ENCODE measurements at regions not wholly inside any gene's neighbourhood (a gene's known extent, or its start where the extent isn't known, plus 50 kb on each side); places are given as distances from the start of the nearest gene placed in this dataset.

DNA sequence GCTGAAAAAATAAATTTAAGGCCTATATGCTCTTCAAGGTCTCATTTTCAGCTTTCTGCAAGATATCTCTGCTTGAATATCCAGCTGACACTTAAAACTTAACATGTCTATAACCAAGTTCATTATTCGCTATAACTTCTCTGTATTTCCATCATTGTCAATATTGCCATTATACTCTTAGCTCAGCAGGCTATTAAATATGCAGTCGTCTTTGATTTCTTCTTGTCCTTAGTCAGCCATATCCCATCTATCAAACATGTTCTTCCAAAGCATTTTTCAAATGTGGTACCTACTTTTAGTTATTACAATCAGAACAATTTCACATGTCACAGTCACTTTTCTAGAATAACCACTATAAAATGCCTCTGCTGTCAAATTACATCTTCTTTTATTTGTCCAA lies 1364.1 kb downstream of the ARAP2 start:
- no peaks in the 10 kb centered on the region for H3K27me3 ChIP-seq (ENCODE audit: control insufficient read depth, insufficient read depth, low read length)
- no peaks in the 10 kb centered on the region for H3K4me1 ChIP-seq (ENCODE audit: control insufficient read depth, insufficient read depth, low read length)
- H3K4me3 ChIP-seq (ENCODE audit: low read depth, low read length): no peak overlapping the region
- H3K36me3 ChIP-seq (ENCODE audit: control insufficient read depth, insufficient read depth, low read length): no peaks in the 10 kb centered on the region
- no peaks in the 10 kb centered on the region for H3K9me3 ChIP-seq (ENCODE audit: control insufficient read depth, insufficient read depth, low read length)
- no peak overlapping the region for H3K9ac ChIP-seq (ENCODE audit: low read depth, low read length)

DNA sequence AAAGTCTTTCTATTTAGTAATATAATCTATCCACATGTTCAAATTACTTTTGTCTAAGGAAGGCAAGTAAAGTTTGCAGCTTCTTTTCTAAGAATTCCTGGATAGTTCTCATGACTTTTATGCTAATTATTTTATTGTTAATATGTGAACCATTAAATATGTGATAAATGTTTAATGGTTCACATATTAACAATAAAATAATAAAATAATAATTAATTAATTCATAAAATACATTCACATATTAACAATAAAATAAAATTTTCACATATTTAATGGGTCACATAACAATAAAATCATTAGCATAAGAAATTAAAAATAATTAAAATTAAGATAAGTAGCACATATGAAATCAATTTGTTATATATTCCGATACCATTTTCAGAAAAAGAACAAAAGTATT lies 1352.4 kb downstream of the ARAP2 start:
- no peaks in the 10 kb centered on the region for H3K27me3 ChIP-seq (ENCODE audit: control insufficient read depth, insufficient read depth, low read length)
- H3K9ac ChIP-seq (ENCODE audit: low read depth, low read length): no peak overlapping the region
- H3K4me1 ChIP-seq (ENCODE audit: control insufficient read depth, insufficient read depth, low read length): no peaks in the 10 kb centered on the region
- no peaks in the 10 kb centered on the region for H3K9me3 ChIP-seq (ENCODE audit: control insufficient read depth, insufficient read depth, low read length)
- no peak overlapping the region for H3K4me3 ChIP-seq (ENCODE audit: low read depth, low read length)
- H3K36me3 ChIP-seq (ENCODE audit: control insufficient read depth, insufficient read depth, low read length): no peaks in the 10 kb centered on the region

DNA sequence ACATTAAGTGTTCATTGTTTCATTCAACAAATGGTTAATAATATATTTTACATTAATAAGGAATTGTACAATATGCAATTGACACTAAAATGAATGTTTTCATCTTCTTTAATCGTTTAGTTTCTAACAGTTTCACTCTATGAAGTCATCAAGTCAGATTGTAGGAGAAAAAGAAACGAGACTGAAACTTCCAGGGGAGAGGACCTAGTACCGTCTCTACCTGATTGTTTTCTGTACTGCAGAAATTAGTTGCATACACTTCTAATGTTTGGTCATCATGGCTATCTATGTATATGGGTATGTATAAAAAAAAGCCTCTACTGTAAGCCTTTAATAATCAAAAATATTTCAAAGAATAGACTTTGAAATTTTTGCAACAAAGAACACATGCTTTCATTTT lies 1350.9 kb downstream of the ARAP2 start:
- no peaks in the 10 kb centered on the region for H3K9me3 ChIP-seq (ENCODE audit: control insufficient read depth, insufficient read depth, low read length)
- H3K4me3 ChIP-seq (ENCODE audit: low read depth, low read length): no peak overlapping the region
- no peaks in the 10 kb centered on the region for H3K27me3 ChIP-seq (ENCODE audit: control insufficient read depth, insufficient read depth, low read length)
- H3K9ac ChIP-seq (ENCODE audit: low read depth, low read length): no peak overlapping the region
- H3K4me1 ChIP-seq (ENCODE audit: control insufficient read depth, insufficient read depth, low read length): no peaks in the 10 kb centered on the region
- H3K36me3 ChIP-seq (ENCODE audit: control insufficient read depth, insufficient read depth, low read length): no peaks in the 10 kb centered on the region

DNA sequence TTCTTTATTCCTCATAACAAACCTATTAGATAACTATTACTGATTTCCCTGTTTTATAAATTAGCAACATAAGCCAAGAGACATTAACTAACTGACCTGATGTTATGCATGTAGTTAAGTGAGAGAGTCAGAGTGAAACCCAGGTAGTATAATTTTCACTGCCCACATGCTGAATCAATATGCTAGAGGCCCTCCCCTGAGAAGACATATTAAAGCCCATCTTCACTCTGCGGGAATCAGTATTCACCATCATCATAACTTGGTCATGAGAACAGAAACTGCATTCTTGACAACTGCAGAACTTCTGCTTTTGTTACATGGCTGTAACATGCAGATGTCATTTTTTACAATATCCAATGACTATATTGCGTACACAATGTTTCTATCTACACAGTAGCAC lies 1324.3 kb downstream of the ARAP2 start:
- H3K36me3 ChIP-seq (ENCODE audit: control insufficient read depth, insufficient read depth, low read length): no peaks in the 10 kb centered on the region
- H3K9ac ChIP-seq (ENCODE audit: low read depth, low read length): no peak overlapping the region
- H3K4me1 ChIP-seq (ENCODE audit: control insufficient read depth, insufficient read depth, low read length): no peaks in the 10 kb centered on the region

DNA sequence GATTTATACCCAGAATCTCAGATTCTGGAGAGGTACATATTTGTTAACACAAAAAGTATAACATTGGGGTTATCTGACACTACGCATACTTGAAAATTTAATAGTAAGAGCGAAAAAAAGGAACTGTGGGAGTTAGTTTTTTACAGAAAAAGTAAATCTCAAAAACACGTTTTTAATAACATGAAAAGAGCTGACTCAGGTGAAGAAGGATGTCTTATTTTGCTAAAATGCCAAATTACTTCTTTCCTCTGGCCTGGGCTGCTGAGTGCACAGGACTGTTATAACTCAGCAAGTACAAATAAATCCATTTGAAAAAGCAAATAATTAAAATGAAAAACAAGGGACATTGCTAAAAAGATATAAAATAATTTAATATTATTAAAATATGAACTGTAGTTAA lies 1322.9 kb downstream of the ARAP2 start:
- no peaks in the 10 kb centered on the region for H3K27me3 ChIP-seq (ENCODE audit: control insufficient read depth, insufficient read depth, low read length)
- H3K9me3 ChIP-seq (ENCODE audit: control insufficient read depth, insufficient read depth, low read length): no peaks in the 10 kb centered on the region

More for the DNA sequence above, 1324.3 kb downstream of the ARAP2 start:
- no peaks in the 10 kb centered on the region for H3K9me3 ChIP-seq (ENCODE audit: control insufficient read depth, insufficient read depth, low read length)
- H3K27me3 ChIP-seq (ENCODE audit: control insufficient read depth, insufficient read depth, low read length): no peaks in the 10 kb centered on the region
- no peak overlapping the region for H3K4me3 ChIP-seq (ENCODE audit: low read depth, low read length)

DNA sequence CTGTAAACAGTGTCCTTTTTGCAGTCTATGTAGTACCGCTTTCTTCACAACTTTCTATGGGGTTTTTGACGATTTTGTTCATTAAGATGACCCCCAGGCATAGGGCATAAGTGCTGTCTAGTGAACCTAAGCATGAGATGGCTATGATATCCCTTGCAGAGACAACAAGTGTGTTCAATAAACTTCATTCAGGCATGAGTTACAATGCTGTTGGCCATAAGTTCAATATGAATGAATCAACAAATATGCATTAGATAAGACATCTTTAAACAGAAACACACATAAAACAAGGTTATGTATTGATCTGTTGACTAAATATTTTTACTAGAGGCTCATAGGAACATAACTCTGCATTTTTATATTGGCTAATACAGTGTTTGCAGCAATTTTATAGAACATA lies 1322.0 kb downstream of the ARAP2 start:
- Histone ChIP-seq H3K27me3 (ENCODE audit: control insufficient read depth, insufficient read depth, low read length) (no peaks in the 10 kb centered on the region), H3K4me1 (ENCODE audit: control insufficient read depth, insufficient read depth, low read length) (no peaks in the 10 kb centered on the region), H3K9me3 (ENCODE audit: control insufficient read depth, insufficient read depth, low read length) (no peaks in the 10 kb centered on the region), H3K9ac (ENCODE audit: low read depth, low read length) (no peak overlapping the region), H3K4me3 (ENCODE audit: low read depth, low read length) (no peak overlapping the region), H3K36me3 (ENCODE audit: control insufficient read depth, insufficient read depth, low read length) (no peaks in the 10 kb centered on the region)

More for the DNA sequence above, 1322.9 kb downstream of the ARAP2 start:
- Histone ChIP-seq H3K4me3 (ENCODE audit: low read depth, low read length) (no peak overlapping the region), H3K4me1 (ENCODE audit: control insufficient read depth, insufficient read depth, low read length) (no peaks in the 10 kb centered on the region), H3K36me3 (ENCODE audit: control insufficient read depth, insufficient read depth, low read length) (no peaks in the 10 kb centered on the region), H3K9ac (ENCODE audit: low read depth, low read length) (no peak overlapping the region)

DNA sequence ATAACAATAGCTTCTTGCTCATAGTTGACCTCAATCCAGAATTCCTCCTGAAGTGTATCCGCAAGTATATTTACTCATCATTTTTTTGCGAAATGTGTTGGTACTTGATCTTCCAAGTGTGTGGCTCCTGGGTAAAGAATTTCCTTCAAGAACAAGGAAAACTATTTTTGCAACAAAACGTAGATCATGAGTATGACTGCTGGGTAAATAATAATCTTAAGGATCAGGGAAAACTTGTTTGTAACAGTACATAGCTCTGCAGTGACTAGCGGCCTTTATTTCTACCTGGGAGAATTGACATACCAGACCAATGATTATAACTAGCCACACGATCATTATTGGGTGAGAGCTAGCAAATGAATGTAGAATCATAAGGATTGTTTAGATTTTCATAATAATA lies 1311.7 kb downstream of the ARAP2 start:
- no peak overlapping the region for H3K4me3 ChIP-seq (ENCODE audit: low read depth, low read length)
- no peaks in the 10 kb centered on the region for H3K9me3 ChIP-seq (ENCODE audit: control insufficient read depth, insufficient read depth, low read length)
- no peaks in the 10 kb centered on the region for H3K27me3 ChIP-seq (ENCODE audit: control insufficient read depth, insufficient read depth, low read length)
- H3K9ac ChIP-seq (ENCODE audit: low read depth, low read length): no peak overlapping the region
- no peaks in the 10 kb centered on the region for H3K36me3 ChIP-seq (ENCODE audit: control insufficient read depth, insufficient read depth, low read length)
- H3K4me1 ChIP-seq (ENCODE audit: control insufficient read depth, insufficient read depth, low read length): no peaks in the 10 kb centered on the region

DNA sequence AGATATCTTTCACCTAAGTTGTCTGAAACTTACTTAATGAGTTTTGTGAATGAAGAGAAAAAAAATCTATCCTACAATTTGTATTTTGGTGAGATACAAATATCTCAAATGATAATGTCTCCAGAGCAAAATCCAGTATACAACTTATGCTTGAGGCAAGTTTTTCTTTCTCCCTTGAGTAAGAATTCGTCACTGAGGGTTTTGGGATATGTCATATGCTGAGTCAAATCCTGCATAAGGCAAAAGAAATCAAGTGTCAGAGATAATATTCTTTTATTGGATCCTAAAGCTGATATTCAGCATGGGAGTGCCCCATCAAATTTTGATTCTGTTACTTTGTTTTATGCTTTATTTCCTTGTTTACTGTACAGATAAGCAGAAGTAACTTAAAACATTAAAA lies 1308.6 kb downstream of the ARAP2 start:
- no peaks in the 10 kb centered on the region for H3K36me3 ChIP-seq (ENCODE audit: control insufficient read depth, insufficient read depth, low read length)
- no peaks in the 10 kb centered on the region for H3K27me3 ChIP-seq (ENCODE audit: control insufficient read depth, insufficient read depth, low read length)
- no peaks in the 10 kb centered on the region for H3K4me1 ChIP-seq (ENCODE audit: control insufficient read depth, insufficient read depth, low read length)
- no peak overlapping the region for H3K4me3 ChIP-seq (ENCODE audit: low read depth, low read length)
- H3K9me3 ChIP-seq (ENCODE audit: control insufficient read depth, insufficient read depth, low read length): no peaks in the 10 kb centered on the region
- H3K9ac ChIP-seq (ENCODE audit: low read depth, low read length): no peak overlapping the region

DNA sequence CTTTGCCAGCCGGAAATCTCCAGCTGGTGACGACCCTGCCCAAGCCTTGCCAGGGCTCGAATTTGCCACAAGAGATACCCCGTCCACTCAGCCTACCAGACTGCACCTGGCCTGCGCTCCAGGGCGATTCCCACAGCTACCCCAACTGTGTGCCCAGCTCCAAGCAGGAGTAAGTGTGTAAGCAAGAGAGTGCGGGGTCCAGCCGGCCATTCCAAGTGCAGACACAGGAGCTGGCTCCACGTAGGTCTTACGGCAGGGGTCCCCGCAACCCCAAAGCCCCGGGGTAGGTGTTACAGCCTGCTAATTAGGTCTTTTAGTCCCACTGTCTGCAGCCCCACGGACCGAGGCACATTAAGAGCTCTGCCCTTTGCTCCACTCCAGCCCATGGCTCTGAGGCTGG lies 1305.2 kb downstream of the ARAP2 start:
- no peaks in the 10 kb centered on the region for H3K9me3 ChIP-seq (ENCODE audit: control insufficient read depth, insufficient read depth, low read length)
- H3K4me1 ChIP-seq (ENCODE audit: control insufficient read depth, insufficient read depth, low read length): no peaks in the 10 kb centered on the region
- no peak overlapping the region for H3K9ac ChIP-seq (ENCODE audit: low read depth, low read length)

DNA sequence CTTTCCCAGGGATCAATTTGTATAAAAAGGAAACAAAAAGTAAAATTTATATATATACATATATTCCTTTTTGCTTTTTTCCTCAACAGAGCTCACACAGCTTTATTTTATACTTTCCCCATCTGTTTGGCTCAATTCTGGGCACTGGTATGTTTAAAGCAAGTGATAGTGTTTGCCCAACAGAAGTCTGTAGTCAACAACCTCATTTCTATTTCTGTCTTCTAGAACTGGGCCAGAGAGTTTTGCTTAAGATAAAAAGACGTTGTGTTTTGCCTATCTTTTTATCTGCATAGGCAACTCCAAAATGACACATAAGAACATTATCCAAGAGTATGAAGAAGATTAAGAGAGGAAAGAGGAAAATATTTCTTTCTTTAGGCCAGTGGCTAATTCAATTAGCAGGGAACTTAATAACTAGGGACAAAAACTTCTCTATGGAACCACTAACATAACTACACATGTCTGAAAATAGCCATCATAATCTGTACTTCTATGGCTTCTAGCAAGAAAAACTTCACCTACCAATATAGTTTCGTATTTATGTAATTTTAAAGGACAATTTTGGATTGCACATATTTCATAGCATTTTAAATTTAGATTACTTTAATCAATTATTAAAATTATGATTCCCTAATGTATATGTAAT lies 1300.5 kb downstream of the ARAP2 start:
- H3K9ac ChIP-seq (ENCODE audit: low read depth, low read length): no peak overlapping the region
- H3K9me3 ChIP-seq (ENCODE audit: control insufficient read depth, insufficient read depth, low read length): no peaks in the 10 kb centered on the region
- no peaks in the 10 kb centered on the region for H3K27me3 ChIP-seq (ENCODE audit: control insufficient read depth, insufficient read depth, low read length)
- no peaks in the 10 kb centered on the region for H3K4me1 ChIP-seq (ENCODE audit: control insufficient read depth, insufficient read depth, low read length)
- H3K4me3 ChIP-seq (ENCODE audit: low read depth, low read length): no peak overlapping the region
- no peaks in the 10 kb centered on the region for H3K36me3 ChIP-seq (ENCODE audit: control insufficient read depth, insufficient read depth, low read length)

More for the DNA sequence above, 1305.2 kb downstream of the ARAP2 start:
- H3K36me3 ChIP-seq (ENCODE audit: control insufficient read depth, insufficient read depth, low read length): no peaks in the 10 kb centered on the region
- H3K4me3 ChIP-seq (ENCODE audit: low read depth, low read length): no peak overlapping the region
- H3K27me3 ChIP-seq (ENCODE audit: control insufficient read depth, insufficient read depth, low read length): no peaks in the 10 kb centered on the region

DNA sequence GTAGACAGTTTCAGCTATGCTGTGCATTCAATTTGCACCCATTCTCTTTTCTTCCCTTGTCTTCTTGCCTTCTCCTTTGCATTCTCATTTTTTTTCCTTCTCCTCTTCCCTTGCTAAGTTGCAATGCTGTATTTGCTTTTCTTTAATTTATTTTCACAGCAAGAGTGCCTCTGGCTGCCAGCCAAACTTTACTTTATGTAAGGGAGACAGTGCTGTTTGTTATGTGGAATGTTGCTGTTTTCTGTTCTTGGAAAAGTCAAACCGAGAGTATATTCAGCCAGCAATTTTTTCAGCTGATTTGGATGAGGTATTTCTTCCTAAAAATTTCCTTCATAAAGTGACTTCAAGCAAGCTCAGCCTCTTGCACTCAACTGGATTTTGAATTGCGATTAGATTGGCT lies 1293.4 kb downstream of the ARAP2 start:
- Histone ChIP-seq H3K4me1 (ENCODE audit: control insufficient read depth, insufficient read depth, low read length) (no peaks in the 10 kb centered on the region), H3K4me3 (ENCODE audit: low read depth, low read length) (no peak overlapping the region), H3K9ac (ENCODE audit: low read depth, low read length) (no peak overlapping the region), H3K9me3 (ENCODE audit: control insufficient read depth, insufficient read depth, low read length) (no peaks in the 10 kb centered on the region), H3K27me3 (ENCODE audit: control insufficient read depth, insufficient read depth, low read length) (no peaks in the 10 kb centered on the region), H3K36me3 (ENCODE audit: control insufficient read depth, insufficient read depth, low read length) (no peaks in the 10 kb centered on the region)

DNA sequence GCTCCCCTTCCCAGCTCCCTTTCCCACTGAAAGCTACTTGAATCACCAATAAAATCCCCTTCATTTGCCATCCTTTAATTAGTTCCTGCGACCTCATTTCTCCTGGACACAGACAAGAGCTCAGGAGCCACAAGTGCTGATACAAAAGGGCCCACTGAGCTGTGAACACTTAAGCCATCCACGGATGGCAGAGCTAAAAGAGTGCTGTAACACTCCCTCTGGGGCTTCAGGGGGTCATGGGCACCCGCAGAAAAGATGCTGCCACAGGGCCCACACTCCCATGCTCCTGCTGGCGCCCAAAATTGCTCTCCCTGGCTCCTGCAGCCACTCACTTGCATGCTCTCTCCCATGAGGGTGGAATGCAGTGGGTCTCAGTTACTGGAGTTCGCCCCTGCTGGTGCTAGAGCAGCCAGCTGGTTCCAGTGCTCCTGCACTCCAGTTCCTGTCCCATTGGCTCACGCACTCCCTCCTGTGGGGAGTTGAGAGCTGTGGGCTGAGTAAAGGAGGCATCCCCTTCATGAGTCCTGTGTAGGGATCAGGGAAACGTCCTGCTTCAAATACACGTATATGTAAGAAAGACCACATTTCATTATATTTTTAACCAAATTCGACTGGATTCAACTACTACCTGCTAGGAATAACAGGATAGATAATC lies 1291.0 kb downstream of the ARAP2 start:
- no peaks in the 10 kb centered on the region for H3K9me3 ChIP-seq (ENCODE audit: control insufficient read depth, insufficient read depth, low read length)
- H3K36me3 ChIP-seq (ENCODE audit: control insufficient read depth, insufficient read depth, low read length): no peaks in the 10 kb centered on the region
- H3K27me3 ChIP-seq (ENCODE audit: control insufficient read depth, insufficient read depth, low read length): no peaks in the 10 kb centered on the region
- no peak overlapping the region for H3K9ac ChIP-seq (ENCODE audit: low read depth, low read length)
- no peak overlapping the region for H3K4me3 ChIP-seq (ENCODE audit: low read depth, low read length)
- H3K4me1 ChIP-seq (ENCODE audit: control insufficient read depth, insufficient read depth, low read length): no peaks in the 10 kb centered on the region
